HEK293 (cell line): ENCODE measurements at regions not wholly inside any gene's neighbourhood (a gene's known extent, or its start where the extent isn't known, plus 50 kb on each side); places are given as distances from the start of the nearest gene placed in this dataset.

Experiments
- CTCF ChIA-PET: fragments of 350-600 bp; formaldehyde crosslinking; extraction: SDS; loops from one replicate; lab custom pipeline; 2021; ENCODE audit warnings: antibody characterized with exemption; lab: Yijun Ruan, JAX
- POLR2A ChIA-PET: fragments of 300-600 bp; formaldehyde crosslinking; extraction: SDS; loops from one replicate; lab custom pipeline; 2020; ENCODE audit warnings: antibody characterized with exemption, inconsistent platforms; lab: Yijun Ruan, JAX
- H3K27ac ChIP-seq: fragments of 200-500 bp; sonication (Bioruptor generic); 2 replicates; pipeline ENCODE4 v1.5.1; 2014; ENCODE audit warnings: low read depth, low read length, control low read depth, inconsistent platforms; ENCODE audit errors: extremely low read depth
- H3K36me3 ChIP-seq, 2 experiments: fragments of 200-500 bp in 1 of 2; sonication (Bioruptor generic) in 1 of 2; 1 replicate in 1 of 2; 2 replicates in 1 of 2; pipeline ENCODE4 v1.5.1; 2014 to 2017; ENCODE audit warnings: inconsistent platforms in 2 of 2, low read length in 2 of 2; ENCODE audit not compliant: control insufficient read depth in 2 of 2, insufficient read depth in 1 of 2
- H3K4me1 ChIP-seq: fragments of 200-500 bp; sonication (Bioruptor generic); 2 replicates; pipeline ENCODE4 v1.5.1; 2014; ENCODE audit warnings: mild to moderate bottlenecking, low read length, inconsistent platforms; ENCODE audit not compliant: control insufficient read depth, insufficient read depth
- H3K4me3 ChIP-seq: 2 replicates; pipeline ENCODE4 v1.5.1; 2011; ENCODE audit warnings: low read depth, mild to moderate bottlenecking, control low read depth, low read length, moderate library complexity
- H3K9me3 ChIP-seq: fragments of 200-500 bp; sonication (Bioruptor generic); 2 replicates; pipeline ENCODE4 v1.5.1; 2014; ENCODE audit warnings: low read depth, low read length, inconsistent platforms; ENCODE audit not compliant: control insufficient read depth, insufficient read depth
- BCL11A ChIP-seq: fragments of 450-650 bp; formaldehyde crosslinking; IDR thresholded peaks from 2 replicates; pipeline ENCODE4 v1.5.1; 2016; ENCODE audit warnings: low read depth, missing biosample characterization, missing genetic modification characterization
- CTCF ChIP-seq: fragments of 450-650 bp; formaldehyde crosslinking; IDR thresholded peaks from 2 replicates; pipeline ENCODE4 v1.5.1; 2016; ENCODE audit warnings: missing biosample characterization, missing genetic modification characterization
- HIC1 ChIP-seq: fragments of 450-650 bp; formaldehyde crosslinking; IDR thresholded peaks from 2 replicates; pipeline ENCODE4 v1.5.1; 2016; ENCODE audit warnings: missing biosample characterization, missing genetic modification characterization
- HOXD13 ChIP-seq: sonication (generic); formaldehyde crosslinking; IDR thresholded peaks from 2 replicates; pipeline ENCODE4 v1.8.0; 2022; ENCODE audit warnings: missing genetic modification reagents, borderline replicate concordance
- PRDM2 ChIP-seq: fragments of 450-650 bp; formaldehyde crosslinking; IDR thresholded peaks from 2 replicates; pipeline ENCODE4 v1.5.1; 2016; ENCODE audit warnings: missing biosample characterization, missing genetic modification characterization, borderline replicate concordance
- YY2 ChIP-seq: fragments of 450-650 bp; formaldehyde crosslinking; IDR thresholded peaks from 2 replicates; pipeline ENCODE4 v1.5.1; 2016; ENCODE audit warnings: missing biosample characterization, missing genetic modification characterization
- ZFP69B ChIP-seq: fragments of 450-650 bp; formaldehyde crosslinking; IDR thresholded peaks from 2 replicates; pipeline ENCODE4 v1.5.1; 2016; ENCODE audit warnings: missing biosample characterization, missing genetic modification characterization
- ZNF112 ChIP-seq: fragments of 450-650 bp; formaldehyde crosslinking; IDR thresholded peaks from 2 replicates; pipeline ENCODE4 v1.5.0; 2017; ENCODE audit warnings: missing biosample characterization, missing genetic modification characterization
- ZNF223 ChIP-seq: fragments of 450-650 bp; formaldehyde crosslinking; IDR thresholded peaks from 2 replicates; pipeline ENCODE4 v1.5.1; 2016; ENCODE audit warnings: missing biosample characterization, missing genetic modification characterization
- ZNF37A ChIP-seq: fragments of 450-650 bp; IDR thresholded peaks from 2 replicates; pipeline ENCODE4 v1.5.1; 2018; ENCODE audit warnings: missing biosample characterization, missing genetic modification characterization
- ZNF391 ChIP-seq: fragments of 450-650 bp; formaldehyde crosslinking; IDR thresholded peaks from 2 replicates; pipeline ENCODE4 v1.5.1; 2016; ENCODE audit warnings: low read depth, missing biosample characterization, missing genetic modification characterization, borderline replicate concordance
- ZNF433 ChIP-seq: fragments of 450-650 bp; formaldehyde crosslinking; IDR thresholded peaks from 2 replicates; pipeline ENCODE4 v1.5.1; 2016; ENCODE audit warnings: missing biosample characterization, missing genetic modification characterization, low read depth
- ZNF473 ChIP-seq: fragments of 450-650 bp; formaldehyde crosslinking; IDR thresholded peaks from 2 replicates; pipeline ENCODE4 v1.5.1; 2017; ENCODE audit warnings: missing biosample characterization, missing genetic modification characterization
- ZNF521 ChIP-seq: fragments of 450-650 bp; formaldehyde crosslinking; IDR thresholded peaks from 2 replicates; pipeline ENCODE4 v1.5.1; 2017; ENCODE audit warnings: missing biosample characterization, mild to moderate bottlenecking, missing genetic modification characterization
- ZNF571 ChIP-seq: fragments of 450-650 bp; formaldehyde crosslinking; IDR thresholded peaks from 2 replicates; pipeline ENCODE4 v1.5.0; 2017; ENCODE audit warnings: missing biosample characterization, missing genetic modification characterization
- ZNF629 ChIP-seq: fragments of 450-650 bp; formaldehyde crosslinking; IDR thresholded peaks from 2 replicates; pipeline ENCODE4 v1.5.1; 2017; ENCODE audit warnings: missing biosample characterization, missing genetic modification characterization
- ZNF639 ChIP-seq: fragments of 450-650 bp; formaldehyde crosslinking; IDR thresholded peaks from 2 replicates; pipeline ENCODE4 v1.5.1; 2016; ENCODE audit warnings: missing biosample characterization, missing genetic modification characterization
- ZSCAN16 ChIP-seq: fragments of 450-650 bp; formaldehyde crosslinking; IDR thresholded peaks from 2 replicates; pipeline ENCODE4 v1.5.1; 2016; ENCODE audit warnings: missing biosample characterization, missing genetic modification characterization
- TF ChIP-seq, protein P1 (sequence below): fragments of 450-650 bp; formaldehyde crosslinking; IDR thresholded peaks from 2 replicates; pipeline ENCODE4 v1.5.1; 2017; ENCODE audit warnings: missing biosample characterization, missing genetic modification characterization
- TF ChIP-seq, protein P2 (sequence below): fragments of 450-650 bp; formaldehyde crosslinking; IDR thresholded peaks from 2 replicates; pipeline ENCODE4 v1.5.1; 2016; ENCODE audit warnings: missing biosample characterization, missing genetic modification characterization

- H3K27ac ChIP-seq: no peak overlapping the region
- POLR2A ChIA-PET: interaction anchor here (0.8 to 0.9 kb wide), 2 partner anchors 14 to 321 kb away, joined by 3 read pairs; partner anchors contain the start of gene AHR
- peaks cover 6% of the 10 kb centered on the region for H3K4me1 ChIP-seq
- H3K36me3 ChIP-seq: no peaks in the 10 kb centered on the region
- no peak overlapping the region for H3K4me3 ChIP-seq
- TF ChIP-seq CTCF: no peak
- no peak for TF ChIP-seq ZNF521 (tag by site-specific recombination)
- TF ChIP-seq YY2 (tag by site-specific recombination): no peak
- no peak for TF ChIP-seq ZNF391
- TF ChIP-seq, protein P1, sequence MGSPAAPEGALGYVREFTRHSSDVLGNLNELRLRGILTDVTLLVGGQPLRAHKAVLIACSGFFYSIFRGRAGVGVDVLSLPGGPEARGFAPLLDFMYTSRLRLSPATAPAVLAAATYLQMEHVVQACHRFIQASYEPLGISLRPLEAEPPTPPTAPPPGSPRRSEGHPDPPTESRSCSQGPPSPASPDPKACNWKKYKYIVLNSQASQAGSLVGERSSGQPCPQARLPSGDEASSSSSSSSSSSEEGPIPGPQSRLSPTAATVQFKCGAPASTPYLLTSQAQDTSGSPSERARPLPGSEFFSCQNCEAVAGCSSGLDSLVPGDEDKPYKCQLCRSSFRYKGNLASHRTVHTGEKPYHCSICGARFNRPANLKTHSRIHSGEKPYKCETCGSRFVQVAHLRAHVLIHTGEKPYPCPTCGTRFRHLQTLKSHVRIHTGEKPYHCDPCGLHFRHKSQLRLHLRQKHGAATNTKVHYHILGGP (tag by site-specific recombination): no peak
- TF ChIP-seq ZNF473 (tag by site-specific recombination): no peak
- no peak for TF ChIP-seq BCL11A
- TF ChIP-seq ZFP69B (tag by site-specific recombination): no peak
- TF ChIP-seq ZNF223 (tag by site-specific recombination): no peak
- TF ChIP-seq ZNF629 (tag by site-specific recombination): no peak
- TF ChIP-seq ZNF112 (tag by site-specific recombination): no peak
- no peak for TF ChIP-seq HOXD13 (CRISPR knock-in tag)
- TF ChIP-seq ZNF639 (tag by site-specific recombination): no peak
- no peak for TF ChIP-seq ZSCAN16 (tag by site-specific recombination)
- TF ChIP-seq HIC1 (tag by site-specific recombination): no peak
- no peak for TF ChIP-seq ZNF433 (tag by site-specific recombination)
- no peak for TF ChIP-seq PRDM2
- no peak for TF ChIP-seq ZNF571 (tag by site-specific recombination)
- TF ChIP-seq ZNF37A (tag by site-specific recombination): no peak
- TF ChIP-seq, protein P2, sequence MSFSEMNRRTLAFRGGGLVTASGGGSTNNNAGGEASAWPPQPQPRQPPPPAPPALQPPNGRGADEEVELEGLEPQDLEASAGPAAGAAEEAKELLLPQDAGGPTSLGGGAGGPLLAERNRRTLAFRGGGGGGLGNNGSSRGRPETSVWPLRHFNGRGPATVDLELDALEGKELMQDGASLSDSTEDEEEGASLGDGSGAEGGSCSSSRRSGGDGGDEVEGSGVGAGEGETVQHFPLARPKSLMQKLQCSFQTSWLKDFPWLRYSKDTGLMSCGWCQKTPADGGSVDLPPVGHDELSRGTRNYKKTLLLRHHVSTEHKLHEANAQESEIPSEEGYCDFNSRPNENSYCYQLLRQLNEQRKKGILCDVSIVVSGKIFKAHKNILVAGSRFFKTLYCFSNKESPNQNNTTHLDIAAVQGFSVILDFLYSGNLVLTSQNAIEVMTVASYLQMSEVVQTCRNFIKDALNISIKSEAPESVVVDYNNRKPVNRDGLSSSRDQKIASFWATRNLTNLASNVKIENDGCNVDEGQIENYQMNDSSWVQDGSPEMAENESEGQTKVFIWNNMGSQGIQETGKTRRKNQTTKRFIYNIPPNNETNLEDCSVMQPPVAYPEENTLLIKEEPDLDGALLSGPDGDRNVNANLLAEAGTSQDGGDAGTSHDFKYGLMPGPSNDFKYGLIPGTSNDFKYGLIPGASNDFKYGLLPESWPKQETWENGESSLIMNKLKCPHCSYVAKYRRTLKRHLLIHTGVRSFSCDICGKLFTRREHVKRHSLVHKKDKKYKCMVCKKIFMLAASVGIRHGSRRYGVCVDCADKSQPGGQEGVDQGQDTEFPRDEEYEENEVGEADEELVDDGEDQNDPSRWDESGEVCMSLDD: no peak
- TF ChIP-seq, all 188 proteins: peak for 0
- CTCF ChIA-PET: interaction anchor here (0.6 to 1.0 kb wide), 3 partner anchors 15 to 189 kb away, joined by 3 to 4 read pairs (median 3); no protein-coding TSS in a partner anchor
- no peaks in the 10 kb centered on the region for H3K9me3 ChIP-seq
Measured at GRCh38 chr7:17619196-17619818, 320.9 kb downstream of the AHR start.
